Large intestine (tissue), 3 donors: ENCODE measurements at regions not wholly inside any gene's neighbourhood (a gene's known extent, or its start where the extent isn't known, plus 50 kb on each side); places are given as distances from the start of the nearest gene placed in this dataset.

Experiments used
- DNase-seq, 2 donors: peaks; one replicate each; pipeline versions ENCODE4 v3.0.0 to v3.0.0-alpha.2; 2013
- H3K27ac ChIP-seq: one replicate; pipeline ENCODE4 v1.5.1; 2013; ENCODE audit warnings: low read length
- H3K27me3 ChIP-seq: 2 replicates; pipeline ENCODE4 v1.6.1; 2013; ENCODE audit warnings: low read length; ENCODE audit not compliant: control insufficient read depth, insufficient read depth
- H3K36me3 ChIP-seq: 2 replicates; pipeline ENCODE4 v1.6.1; 2013; ENCODE audit warnings: low read length; ENCODE audit not compliant: control insufficient read depth, insufficient read depth
- H3K4me1 ChIP-seq: one replicate; pipeline ENCODE4 v1.6.1; 2013; ENCODE audit warnings: low read length; ENCODE audit not compliant: control insufficient read depth, insufficient read depth
- H3K4me3 ChIP-seq: one replicate; pipeline ENCODE4 v1.5.1; 2013; ENCODE audit warnings: low read length
- H3K9me3 ChIP-seq: one replicate; pipeline ENCODE4 v1.6.1; 2013; ENCODE audit warnings: mild to moderate bottlenecking, low read depth, low read length, moderate library complexity; ENCODE audit not compliant: control insufficient read depth
- WGBS: methylation state at CpG from one replicate; pipeline ENCODE4 v1.1.5; 2013; ENCODE audit warnings: low lambda C conversion rate; ENCODE audit not compliant: insufficient coverage; 5-methylcytosine and 5-hydroxymethylcytosine counted together

GRCh38 chr3:99479768-99480167, 158.6 kb upstream of the COL8A1 start:
- H3K4me1 ChIP-seq = no peaks in the 10 kb centered on the region
- WGBS = 100% methylated on average over 1 of the region's 2 CpGs
- H3K4me3 ChIP-seq = no peak overlapping the region
- H3K27me3 ChIP-seq = no peaks in the 10 kb centered on the region
- no peaks in the 10 kb centered on the region for H3K9me3 ChIP-seq
- DNase-seq = no peak
- H3K36me3 ChIP-seq = no peaks in the 10 kb centered on the region
- H3K27ac ChIP-seq = no peak overlapping the region

DNA sequence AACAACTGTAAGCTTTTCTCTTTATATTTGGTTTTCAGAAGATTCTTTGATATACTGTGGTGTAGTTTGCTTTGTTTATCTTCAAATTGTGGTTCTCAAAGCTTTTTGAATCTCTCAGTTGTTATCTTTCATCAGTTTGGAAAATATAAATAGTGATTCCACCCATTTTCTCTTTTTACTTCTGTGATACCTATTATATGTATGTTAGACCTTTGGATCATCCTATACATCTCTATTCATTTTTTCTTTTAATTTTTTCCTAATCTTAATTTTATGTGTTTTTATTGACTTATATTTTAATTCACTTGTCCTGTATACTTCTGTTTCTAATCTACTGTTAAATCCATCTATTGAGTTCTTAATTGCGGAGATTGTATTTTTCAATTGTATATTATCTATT, 160.7 kb upstream of the COL8A1 start:
- 100% methylated on average over 1 of the region's 1 CpG for WGBS
- Histone ChIP-seq H3K27me3 (no peaks in the 10 kb centered on the region), H3K9me3 (no peaks in the 10 kb centered on the region), H3K36me3 (no peaks in the 10 kb centered on the region), H3K27ac (no peak overlapping the region), H3K4me3 (no peak overlapping the region), H3K4me1 (no peaks in the 10 kb centered on the region)
- no peak for DNase-seq

- Histone ChIP-seq H3K27ac (no peak overlapping the region), H3K9me3 (no peaks in the 10 kb centered on the region), H3K4me1 (no peaks in the 10 kb centered on the region), H3K4me3 (no peak overlapping the region), H3K27me3 (no peaks in the 10 kb centered on the region), H3K36me3 (no peaks in the 10 kb centered on the region)
- no peak for DNase-seq
- WGBS = 25% methylated on average over 1 of the region's 2 CpGs
Observed at GRCh38 chr3:99475229-99475628, 163.2 kb upstream of the COL8A1 start.

DNA sequence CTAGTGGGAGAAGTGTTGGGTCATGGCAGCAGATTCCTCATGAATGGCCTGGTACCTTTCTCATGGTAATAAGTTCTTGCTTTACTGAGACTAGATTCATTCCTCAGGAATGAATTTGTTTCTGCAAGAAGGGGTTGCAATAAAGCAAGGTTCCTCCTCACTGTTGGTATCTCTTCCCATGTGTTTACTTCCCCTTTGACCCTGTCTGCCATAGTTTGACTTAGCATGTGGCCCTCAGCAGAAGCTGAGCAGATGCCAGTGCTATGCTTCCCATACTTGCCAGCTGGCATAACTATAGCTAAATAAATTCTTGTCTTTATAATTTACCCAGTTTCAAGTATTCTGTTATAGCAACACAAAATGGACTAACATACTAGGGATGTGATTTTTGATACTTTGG, 163.6 kb upstream of the COL8A1 start:
- Histone ChIP-seq H3K36me3 (no peaks in the 10 kb centered on the region), H3K4me1 (no peaks in the 10 kb centered on the region), H3K4me3 (no peak overlapping the region), H3K27me3 (no peaks in the 10 kb centered on the region), H3K27ac (no peak overlapping the region), H3K9me3 (no peaks in the 10 kb centered on the region)
- DNase-seq = no peak

GRCh38 chr3:99473321-99473751, 165.1 kb upstream of the COL8A1 start:
- Histone ChIP-seq H3K9me3 (no peaks in the 10 kb centered on the region), H3K4me3 (no peak overlapping the region), H3K27me3 (no peaks in the 10 kb centered on the region), H3K36me3 (no peaks in the 10 kb centered on the region), H3K27ac (no peak overlapping the region), H3K4me1 (no peaks in the 10 kb centered on the region)
- DNase-seq = no peak
- WGBS = no CpG with 5 or more reads among the region's 2 CpGs

DNA sequence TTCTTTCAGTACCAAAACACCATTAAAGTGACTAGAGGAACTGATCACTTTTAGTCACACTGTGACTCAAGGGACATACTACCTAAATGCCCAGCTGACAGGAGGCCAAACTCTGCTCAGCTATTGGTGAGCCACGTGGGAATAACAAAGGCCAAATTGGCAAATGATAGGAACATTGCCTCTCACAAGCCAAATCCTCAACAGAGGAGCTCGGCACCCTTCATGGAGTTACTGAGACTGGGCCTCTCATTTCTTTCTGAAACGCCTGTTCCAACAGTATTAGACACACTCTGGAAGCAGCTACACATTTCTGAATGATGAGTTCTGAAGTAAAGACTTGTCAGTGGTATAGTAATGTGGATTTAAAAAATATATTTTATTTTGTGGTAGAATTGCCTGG, 166.0 kb upstream of the COL8A1 start:
- no peaks in the 10 kb centered on the region for H3K27me3 ChIP-seq
- H3K9me3 ChIP-seq = no peaks in the 10 kb centered on the region
- H3K4me3 ChIP-seq = no peak overlapping the region
- H3K4me1 ChIP-seq = no peaks in the 10 kb centered on the region
- no CpG with 5 or more reads among the region's 3 CpGs for WGBS
- H3K27ac ChIP-seq = no peak overlapping the region
- no peaks in the 10 kb centered on the region for H3K36me3 ChIP-seq
- DNase-seq = no peak

GRCh38 chr3:99471353-99472323, 166.8 kb upstream of the COL8A1 start:
- no peak overlapping the region for H3K27ac ChIP-seq
- H3K36me3 ChIP-seq = no peaks in the 10 kb centered on the region
- no peaks in the 10 kb centered on the region for H3K4me1 ChIP-seq
- no peak for DNase-seq
- 52% methylated on average over 2 of the region's 7 CpGs for WGBS
- H3K4me3 ChIP-seq = no peak overlapping the region
- H3K27me3 ChIP-seq = no peaks in the 10 kb centered on the region
- no peaks in the 10 kb centered on the region for H3K9me3 ChIP-seq

- no peak overlapping the region for H3K4me3 ChIP-seq
- H3K27ac ChIP-seq = no peak overlapping the region
- H3K27me3 ChIP-seq = no peaks in the 10 kb centered on the region
- no peaks in the 10 kb centered on the region for H3K36me3 ChIP-seq
- H3K9me3 ChIP-seq = no peaks in the 10 kb centered on the region
- no peak for DNase-seq
- no peaks in the 10 kb centered on the region for H3K4me1 ChIP-seq
Observed at GRCh38 chr3:99470841-99471240, 167.6 kb upstream of the COL8A1 start.

- H3K4me3 ChIP-seq = no peak overlapping the region
- H3K9me3 ChIP-seq = no peaks in the 10 kb centered on the region
- H3K36me3 ChIP-seq = no peaks in the 10 kb centered on the region
- WGBS = 83% methylated on average over 1 of the region's 3 CpGs
- no peak for DNase-seq
- no peaks in the 10 kb centered on the region for H3K27me3 ChIP-seq
- H3K27ac ChIP-seq = no peak overlapping the region
- H3K4me1 ChIP-seq = no peaks in the 10 kb centered on the region
Observed at GRCh38 chr3:99468918-99469317, 169.5 kb upstream of the COL8A1 start.

GRCh38 chr3:99467420-99467819, 171.0 kb upstream of the COL8A1 start:
- no peaks in the 10 kb centered on the region for H3K9me3 ChIP-seq
- no CpG with 5 or more reads among the region's 3 CpGs for WGBS
- no peak overlapping the region for H3K27ac ChIP-seq
- no peak overlapping the region for H3K4me3 ChIP-seq
- DNase-seq = no peak
- H3K4me1 ChIP-seq = no peaks in the 10 kb centered on the region
- no peaks in the 10 kb centered on the region for H3K36me3 ChIP-seq
- H3K27me3 ChIP-seq = no peaks in the 10 kb centered on the region

DNA sequence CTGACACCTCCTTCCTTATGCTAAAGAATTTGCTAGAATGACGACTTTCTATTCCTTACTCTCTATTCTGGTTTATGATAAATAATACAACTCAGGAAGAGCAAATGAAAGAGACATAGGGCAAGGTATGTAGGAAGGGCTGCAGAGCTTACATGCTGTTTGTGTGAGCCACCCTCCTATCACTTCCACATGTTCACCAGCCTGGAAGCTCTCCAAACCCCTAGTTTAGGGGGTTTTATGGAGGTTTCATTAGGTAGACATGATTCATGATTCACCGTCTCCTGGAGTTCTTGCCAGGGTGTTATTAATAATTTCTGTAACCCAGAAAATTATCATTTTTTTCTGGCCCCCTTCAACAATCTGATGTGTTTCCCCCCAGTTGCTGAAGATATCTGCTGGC, 172.1 kb upstream of the COL8A1 start:
- Histone ChIP-seq H3K27ac (no peak overlapping the region), H3K36me3 (no peaks in the 10 kb centered on the region), H3K4me1 (no peaks in the 10 kb centered on the region), H3K4me3 (no peak overlapping the region), H3K27me3 (no peaks in the 10 kb centered on the region), H3K9me3 (no peaks in the 10 kb centered on the region)
- DNase-seq = no peak
- WGBS = no CpG with 5 or more reads among the region's 2 CpGs
